GM20000 (cell line): ENCODE measurements at regions not wholly inside any gene's neighbourhood (a gene's known extent, or its start where the extent isn't known, plus 50 kb on each side); places are given as distances from the start of the nearest gene placed in this dataset.

Source experiments
- DNase-seq: peaks from one replicate; pipeline ENCODE4 v3.0.0; 2012; ENCODE audit warnings: low spot score
- TF ChIP-seq, protein P1 (sequence below): IDR thresholded peaks from 2 replicates; pipeline ENCODE4 v1.5.1; 2012; ENCODE audit warnings: mild to moderate bottlenecking, control low read depth; ENCODE audit errors: extremely low read depth, missing control alignments

DNA sequence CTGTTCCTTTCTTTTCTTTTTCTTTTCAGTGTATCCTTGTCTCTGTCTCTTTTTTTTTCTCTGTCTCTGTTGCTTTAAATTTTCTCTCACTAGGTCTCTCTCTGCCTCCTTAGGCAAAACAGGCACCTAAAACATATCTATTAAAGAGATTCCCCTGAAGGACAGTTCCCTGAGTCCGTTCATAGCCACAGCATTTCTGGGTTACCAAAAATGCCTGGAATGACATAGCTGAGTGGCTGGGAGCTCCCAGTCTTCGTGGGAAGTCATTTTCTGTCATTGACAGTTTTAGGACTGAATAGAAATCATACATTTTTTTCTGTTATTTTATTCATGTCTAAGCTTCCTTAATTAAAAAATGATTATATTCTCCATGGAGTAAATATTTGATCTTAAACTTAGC, 323.8 kb upstream of the AZI2 start:
- DNase-seq, result no peak
- TF ChIP-seq, protein P1, sequence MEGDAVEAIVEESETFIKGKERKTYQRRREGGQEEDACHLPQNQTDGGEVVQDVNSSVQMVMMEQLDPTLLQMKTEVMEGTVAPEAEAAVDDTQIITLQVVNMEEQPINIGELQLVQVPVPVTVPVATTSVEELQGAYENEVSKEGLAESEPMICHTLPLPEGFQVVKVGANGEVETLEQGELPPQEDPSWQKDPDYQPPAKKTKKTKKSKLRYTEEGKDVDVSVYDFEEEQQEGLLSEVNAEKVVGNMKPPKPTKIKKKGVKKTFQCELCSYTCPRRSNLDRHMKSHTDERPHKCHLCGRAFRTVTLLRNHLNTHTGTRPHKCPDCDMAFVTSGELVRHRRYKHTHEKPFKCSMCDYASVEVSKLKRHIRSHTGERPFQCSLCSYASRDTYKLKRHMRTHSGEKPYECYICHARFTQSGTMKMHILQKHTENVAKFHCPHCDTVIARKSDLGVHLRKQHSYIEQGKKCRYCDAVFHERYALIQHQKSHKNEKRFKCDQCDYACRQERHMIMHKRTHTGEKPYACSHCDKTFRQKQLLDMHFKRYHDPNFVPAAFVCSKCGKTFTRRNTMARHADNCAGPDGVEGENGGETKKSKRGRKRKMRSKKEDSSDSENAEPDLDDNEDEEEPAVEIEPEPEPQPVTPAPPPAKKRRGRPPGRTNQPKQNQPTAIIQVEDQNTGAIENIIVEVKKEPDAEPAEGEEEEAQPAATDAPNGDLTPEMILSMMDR, result no peak

DNA sequence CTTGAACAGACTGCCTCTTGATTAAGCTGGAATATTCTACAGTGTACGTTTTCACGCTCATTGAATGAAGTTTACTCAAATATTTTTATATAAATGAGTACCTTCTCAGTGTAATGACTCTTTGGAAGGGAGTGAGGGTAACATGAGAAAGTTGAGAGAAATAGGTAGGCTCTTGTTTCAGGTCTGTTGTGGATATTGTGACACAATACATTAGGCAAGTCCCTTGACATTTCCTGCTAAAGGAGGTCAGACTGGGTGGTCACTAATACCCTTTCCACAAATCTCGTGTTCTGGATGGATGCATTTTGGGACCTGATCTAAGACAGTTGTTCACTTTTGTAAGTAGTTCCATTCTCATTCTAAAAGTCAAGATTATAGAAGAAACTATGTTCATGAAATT, 324.8 kb upstream of the AZI2 start:
- TF ChIP-seq, protein P1, result no peak
- DNase-seq, result no peak

DNA sequence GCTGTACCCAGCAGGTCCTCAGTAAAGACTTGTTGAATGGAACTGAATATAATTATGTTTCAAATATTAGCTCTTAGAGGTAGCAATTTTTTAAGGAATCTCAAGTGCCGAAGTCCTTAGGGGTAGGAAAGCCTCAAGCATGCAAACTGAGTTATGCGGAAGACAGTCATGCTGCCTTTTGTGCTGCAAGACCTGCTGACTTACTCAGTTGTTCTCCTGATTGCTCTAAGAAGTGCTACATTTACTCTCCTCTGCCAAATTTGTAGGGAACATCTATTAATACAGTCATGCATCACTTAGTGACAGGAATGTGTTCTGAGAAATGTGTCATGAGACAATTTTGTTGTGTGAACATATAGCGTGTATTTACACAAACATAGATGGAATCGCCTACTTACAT, 325.6 kb upstream of the AZI2 start:
- TF ChIP-seq, protein P1, result no peak
- no peak for DNase-seq

DNA sequence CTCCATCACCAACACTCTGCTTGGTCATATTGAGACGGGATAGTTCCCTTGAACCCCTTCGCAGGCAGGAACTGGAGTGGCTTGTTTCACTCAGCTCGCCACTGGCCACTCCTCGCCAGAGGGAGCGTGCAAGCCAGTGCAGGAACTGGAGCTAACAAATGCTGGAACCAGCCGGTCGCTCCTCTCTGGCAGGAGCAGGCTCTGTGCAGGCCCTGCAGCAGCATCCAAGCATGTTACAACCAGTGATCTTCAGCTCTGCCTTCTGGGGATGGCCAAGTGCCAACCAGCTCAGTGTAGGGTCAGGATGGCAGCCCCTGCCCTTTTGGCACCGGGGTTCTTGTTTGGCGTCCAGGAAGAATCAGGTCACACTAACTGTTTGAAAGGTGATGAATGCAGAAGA, 329.0 kb upstream of the AZI2 start:
- TF ChIP-seq, protein P1, result no peak
- no peak for DNase-seq

DNA sequence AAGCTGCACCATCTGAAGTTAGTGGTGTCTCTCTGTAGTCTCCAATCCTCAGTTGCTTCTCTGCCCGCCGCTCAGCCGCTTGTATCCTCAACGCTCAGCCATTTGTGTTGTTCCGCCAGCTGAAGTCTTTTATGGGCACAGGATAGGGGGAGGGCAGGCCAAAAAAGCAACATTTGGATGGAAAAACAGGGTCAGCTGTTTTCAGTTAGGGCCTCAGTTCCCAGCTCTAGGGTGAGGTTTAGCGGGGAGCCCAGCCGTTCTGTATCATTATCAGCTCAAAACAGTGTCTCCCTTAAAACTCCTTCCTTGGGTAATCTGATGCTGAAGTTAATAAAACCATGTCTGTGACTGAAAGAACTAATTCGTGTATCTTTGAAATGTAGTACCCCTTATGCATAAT, 329.5 kb upstream of the AZI2 start:
- no peak for DNase-seq
- TF ChIP-seq, protein P1, result no peak

DNA sequence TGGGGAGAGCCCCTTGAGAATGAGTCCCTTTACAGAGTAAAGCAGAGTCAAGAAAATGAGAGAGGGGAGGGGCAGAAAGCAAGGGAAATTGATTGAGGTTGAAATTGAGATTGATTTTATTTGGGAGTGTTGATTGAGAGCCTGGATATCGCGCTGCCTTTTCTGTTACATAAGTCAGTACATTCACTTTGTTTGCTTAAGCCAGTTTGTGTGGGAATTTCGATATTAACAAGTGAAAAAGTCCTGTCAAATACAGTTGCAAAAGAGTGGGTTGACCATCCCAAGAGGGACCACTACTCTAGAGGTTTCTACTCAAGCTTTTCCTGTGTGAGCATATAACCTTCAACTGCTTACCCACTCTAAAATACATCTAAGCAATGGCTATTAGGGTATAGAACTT, 331.4 kb upstream of the AZI2 start:
- TF ChIP-seq, protein P1, result no peak
- no peak for DNase-seq

DNA sequence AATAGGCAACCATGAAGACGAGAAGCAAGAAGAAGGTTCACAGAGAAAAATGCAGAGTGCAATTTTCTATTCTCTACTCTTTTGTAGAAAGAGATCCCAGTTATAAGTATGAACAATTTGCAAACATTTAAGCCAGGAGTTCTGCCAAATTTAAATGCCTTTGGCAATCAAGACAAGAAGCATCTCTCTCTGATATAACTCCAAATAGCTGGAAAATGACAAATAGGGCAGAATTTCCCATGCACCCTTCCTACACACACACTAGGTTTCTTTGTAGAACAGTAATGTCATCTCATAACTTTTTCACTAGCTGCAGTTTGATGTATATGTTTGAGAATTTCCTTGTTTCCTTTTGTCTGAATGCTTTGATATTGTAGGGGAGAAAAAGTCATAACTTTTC, 333.5 kb upstream of the AZI2 start:
- TF ChIP-seq, protein P1, result no peak
- DNase-seq, result no peak
